DMS79 treated with DMSO at 0.1 percent for 48 hours (cell line): ENCODE measurements at regions not wholly inside any gene's neighbourhood (a gene's known extent, or its start where the extent isn't known, plus 50 kb on each side); places are given as distances from the start of the nearest gene placed in this dataset.

ENCODE experiments used
- DNase-seq: peaks from one replicate; lab custom pipeline; 2025; lab: John Stamatoyannopoulos, UW

DNA sequence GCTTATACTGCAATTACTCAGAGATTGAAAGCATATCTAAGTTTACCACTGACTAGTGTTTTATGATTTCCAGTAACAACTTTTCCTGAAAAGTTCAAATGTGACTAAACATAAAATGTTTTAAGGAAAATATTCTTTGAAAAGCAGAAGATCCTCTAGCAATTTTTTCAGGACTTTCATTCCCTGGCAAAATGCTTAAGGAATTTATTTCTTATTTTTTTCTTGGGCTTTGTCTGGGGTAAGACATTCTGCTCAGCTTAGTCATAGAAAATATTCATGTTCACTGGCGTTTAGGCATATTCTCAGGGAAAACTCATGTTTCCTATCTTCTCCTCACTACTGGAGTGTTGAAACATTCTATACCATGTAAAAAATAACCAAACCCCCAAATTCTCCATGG is 235.3 kb upstream of the CEP162 start:
- DNase-seq, result no peak

DNA sequence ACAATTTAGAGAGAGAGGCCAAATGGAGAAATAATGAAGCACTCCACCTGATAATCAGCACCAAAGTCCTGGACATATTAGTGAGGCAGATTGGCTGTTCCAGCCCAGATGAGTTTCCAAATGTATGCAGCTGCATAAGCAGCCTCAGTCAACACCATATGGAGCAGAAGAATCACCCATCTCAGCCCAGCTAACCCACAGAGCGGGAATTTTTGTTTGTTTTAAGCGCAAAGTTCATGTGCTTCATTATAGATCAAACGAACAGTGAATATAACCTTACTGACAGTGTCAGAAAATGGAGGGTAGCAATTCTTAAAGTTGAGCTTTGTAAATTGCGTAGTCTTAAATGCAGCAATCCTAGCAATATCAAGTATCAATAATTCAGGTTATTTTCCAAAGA is 234.0 kb upstream of the CEP162 start:
- DNase-seq, result no peak

DNA sequence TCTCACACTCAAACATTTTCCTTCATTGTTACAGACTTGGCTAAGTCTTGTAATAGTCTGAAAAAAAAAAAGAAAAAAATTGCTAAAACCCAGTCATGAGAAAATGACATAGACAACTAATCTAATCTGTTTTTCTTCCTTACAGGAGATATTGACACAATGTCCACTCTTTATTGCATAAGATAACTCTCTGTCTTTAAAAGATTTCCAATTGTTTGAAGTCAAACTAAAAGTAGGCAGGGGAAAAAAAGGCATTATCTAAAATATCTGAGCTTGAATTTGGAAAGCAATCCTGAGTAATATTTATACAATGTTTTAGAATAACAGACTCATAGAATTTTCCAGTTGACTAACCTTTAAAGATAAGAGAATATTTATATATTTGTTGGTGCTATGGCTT is 233.0 kb upstream of the CEP162 start:
- DNase-seq, result no peak

DNA sequence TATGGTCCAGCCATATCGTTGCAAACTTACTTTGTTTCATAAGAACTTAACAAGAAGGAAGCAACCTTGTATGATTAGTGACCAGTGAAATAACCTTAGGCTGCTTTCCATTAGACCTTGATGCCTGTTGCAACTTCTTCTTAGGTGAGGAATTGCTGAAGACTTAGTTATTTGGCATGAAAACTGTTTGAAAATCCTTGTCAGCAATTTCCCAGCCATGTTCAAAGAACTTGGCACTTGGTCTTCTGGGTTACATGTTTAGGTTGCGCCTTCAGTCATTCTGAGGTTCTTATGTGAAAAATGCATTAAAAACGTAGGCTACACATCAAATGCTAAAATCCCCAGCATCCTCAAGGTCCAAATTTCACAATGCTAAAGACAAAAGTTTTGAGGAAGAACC is 232.0 kb upstream of the CEP162 start:
- DNase-seq, result no peak

DNA sequence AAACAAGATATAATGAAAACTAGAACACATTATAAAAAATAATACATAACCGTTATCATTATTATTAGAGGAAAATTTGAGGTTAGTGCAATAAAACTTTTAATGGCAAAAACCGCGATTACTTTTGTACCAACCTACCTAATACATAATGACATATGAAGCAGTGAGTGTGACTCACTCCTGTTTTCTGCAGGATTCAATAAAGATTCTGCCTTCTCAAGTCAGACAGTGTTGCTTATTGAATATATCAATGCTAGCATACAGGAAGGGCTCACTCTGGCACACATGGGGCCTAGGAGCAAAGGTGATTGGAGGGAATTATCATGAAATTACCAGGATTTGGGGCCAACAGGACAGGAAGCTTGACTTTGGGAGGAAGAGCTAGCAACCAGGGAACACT is 230.8 kb upstream of the CEP162 start:
- no peak for DNase-seq

DNA sequence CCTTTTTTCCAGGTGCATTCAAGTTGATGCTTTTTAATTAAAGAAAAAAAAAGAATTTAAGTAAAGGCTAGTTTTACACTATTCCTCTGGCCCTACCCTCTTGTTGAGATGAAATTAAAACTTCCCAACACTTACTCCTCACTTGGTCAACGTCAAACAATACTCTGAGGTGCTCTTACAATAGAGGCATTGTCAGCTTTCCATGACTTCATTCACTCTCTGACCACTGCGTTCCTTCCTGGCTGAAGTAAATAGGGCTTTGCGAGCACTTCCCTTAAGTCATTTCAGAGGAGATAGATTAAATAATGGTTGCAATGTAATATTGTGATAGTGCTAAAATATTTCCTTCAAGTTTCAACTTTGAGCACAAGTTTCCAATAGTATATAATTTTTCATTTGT is 229.8 kb upstream of the CEP162 start:
- DNase-seq, result no peak

DNA sequence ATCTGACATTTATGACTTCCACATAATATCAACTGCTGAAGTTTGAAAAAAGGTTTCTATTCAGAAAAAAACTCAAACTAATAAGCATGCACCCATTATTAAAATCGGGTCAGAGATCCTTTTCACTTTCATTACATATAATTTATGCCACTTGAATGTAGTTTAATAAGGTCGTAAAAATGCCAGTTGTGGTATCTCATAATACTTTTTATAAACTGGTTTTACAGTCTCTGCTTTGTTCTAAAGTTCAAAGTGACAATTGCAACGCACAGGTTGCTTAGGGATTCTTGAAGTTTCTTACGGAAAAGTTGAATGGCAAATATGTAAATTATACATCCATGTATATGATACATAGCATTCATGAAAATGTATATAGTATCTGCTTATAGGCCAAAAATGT is 229.4 kb upstream of the CEP162 start:
- no peak for DNase-seq

DNA sequence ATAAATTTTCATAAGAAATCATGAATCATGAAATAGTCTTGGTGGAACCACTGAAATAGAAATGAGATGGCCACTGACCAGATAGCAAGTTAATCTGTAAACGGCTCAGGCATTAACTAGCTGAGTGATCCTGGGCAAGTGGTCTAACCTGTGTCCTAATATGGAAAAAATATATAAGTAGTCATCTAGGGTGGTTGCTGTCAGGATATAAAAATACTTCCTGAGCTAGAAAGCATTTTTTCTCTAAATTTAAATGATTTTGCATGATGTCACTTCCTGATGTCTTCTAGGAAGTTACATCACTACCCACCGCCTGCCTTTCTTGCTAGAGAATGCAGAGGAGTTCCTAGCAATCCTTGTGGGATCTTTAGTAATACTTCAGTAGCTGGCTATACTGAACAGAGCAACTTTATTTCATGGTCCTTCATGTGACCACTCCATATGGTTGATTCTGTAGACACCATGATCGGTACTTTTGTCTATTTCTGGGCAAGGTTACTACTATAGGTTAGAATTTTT is 228.1 kb upstream of the CEP162 start:
- DNase-seq, result no peak

DNA sequence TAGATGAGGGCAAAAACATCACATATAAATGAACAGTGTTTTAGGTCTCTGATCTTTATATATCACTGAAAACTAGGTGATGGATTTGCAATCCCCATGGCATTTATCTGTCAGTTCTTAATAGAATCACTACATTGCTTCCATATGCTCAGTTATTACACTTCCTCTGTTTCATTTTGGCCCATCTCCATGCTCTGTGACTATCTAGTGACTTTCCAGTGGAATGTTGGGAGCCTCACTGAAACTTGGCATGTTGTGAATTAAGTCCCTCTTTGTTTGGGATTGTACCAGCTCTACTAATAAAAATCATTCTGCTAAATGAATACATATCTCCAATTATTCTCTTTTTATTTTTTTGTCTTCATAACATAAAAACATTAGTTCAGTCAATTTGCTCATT is 226.1 kb upstream of the CEP162 start:
- DNase-seq, result no peak

DNA sequence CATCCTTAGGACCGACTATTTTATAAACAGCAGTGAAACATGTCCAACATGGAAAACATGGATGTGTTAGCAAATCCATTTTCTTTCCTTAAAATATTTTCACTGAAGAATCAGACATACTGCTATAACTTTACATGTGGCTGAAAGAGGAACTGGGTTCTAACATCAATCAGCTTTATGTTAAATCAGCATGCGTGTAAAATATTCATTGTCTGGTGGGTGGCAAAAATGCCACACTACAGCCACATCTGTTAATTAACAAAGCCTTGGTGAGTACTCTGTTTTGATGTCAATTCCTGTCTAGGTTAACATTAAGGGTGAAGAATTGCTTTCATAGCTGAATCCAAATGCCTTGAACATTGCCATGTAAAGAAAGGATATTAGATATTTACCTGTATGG is 222.6 kb upstream of the CEP162 start:
- no peak for DNase-seq

DNA sequence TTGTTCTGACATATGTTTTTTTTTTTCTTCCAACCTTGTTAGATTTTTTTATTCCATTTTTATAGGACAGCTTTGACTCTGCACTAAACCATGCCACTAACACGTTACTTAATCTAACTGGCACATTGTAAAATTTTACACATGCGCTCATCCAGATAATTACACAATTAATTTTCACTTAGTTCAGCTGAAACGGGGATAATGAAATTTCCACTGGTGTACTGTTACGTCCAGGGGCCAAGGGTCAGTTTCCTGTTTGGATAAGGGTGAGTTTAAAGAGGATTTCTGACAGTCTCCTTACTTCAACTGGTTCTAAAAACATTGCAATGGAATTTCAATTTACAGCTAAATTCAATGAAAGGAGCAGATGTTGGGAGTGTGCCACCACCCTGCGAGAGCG is 221.8 kb upstream of the CEP162 start:
- DNase-seq, result no peak

DNA sequence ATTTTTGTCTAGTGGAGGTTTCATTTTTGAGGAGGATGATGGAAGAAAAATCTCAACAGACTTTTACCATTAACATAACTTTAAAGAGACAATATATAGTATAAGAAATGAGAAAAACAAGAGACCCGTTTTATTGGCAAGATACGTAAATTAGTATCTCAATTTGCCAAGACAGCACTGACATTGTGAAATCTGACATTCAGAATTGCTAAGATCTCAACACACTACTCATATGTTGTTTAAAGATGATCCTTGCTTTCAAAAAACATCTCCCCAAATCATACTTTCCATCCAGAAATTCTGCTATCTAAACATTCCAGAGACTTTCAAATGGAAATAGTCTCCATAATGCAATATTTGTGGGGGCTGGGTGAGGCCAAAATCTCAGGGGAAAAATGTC is 220.9 kb upstream of the CEP162 start:
- DNase-seq, result no peak

DNA sequence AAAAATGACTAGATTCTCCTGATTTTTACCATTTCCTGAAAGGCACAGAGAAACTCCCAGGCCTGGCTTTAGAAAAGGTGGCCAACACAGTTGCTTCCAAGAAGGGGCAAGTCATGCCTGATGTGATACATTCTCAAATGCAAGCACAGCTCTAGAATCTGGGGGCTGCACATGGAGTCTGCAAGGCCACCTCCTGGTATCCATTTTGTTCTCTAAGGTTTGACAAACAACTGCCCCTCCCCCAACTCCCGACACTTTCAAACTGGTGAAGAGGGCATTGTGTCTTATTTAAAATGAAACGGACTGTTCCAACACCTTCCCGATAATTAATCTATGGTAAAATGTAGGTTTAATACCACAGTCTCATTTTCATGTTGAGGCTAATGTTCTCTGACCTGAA is 220.2 kb upstream of the CEP162 start:
- no peak for DNase-seq

DNA sequence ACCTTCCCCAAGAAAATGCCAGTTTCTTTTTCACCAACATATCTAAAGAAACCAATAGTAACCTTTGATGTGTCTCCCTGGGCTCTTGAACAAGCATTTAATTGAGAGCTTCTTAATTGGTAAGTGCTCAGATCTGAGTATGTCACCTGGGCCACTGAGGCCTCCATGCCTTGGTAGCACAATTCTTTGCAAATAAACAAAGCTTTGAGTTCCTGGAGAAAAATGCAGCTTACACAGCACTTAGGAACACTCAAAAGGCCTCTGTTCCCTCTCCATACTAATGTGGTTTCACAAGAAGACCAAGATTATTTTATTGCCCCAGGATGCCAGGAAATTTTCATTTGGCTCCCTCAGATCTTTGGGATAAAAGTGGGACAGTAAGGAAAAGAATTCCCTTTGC is 217.6 kb upstream of the CEP162 start:
- no peak for DNase-seq

DNA sequence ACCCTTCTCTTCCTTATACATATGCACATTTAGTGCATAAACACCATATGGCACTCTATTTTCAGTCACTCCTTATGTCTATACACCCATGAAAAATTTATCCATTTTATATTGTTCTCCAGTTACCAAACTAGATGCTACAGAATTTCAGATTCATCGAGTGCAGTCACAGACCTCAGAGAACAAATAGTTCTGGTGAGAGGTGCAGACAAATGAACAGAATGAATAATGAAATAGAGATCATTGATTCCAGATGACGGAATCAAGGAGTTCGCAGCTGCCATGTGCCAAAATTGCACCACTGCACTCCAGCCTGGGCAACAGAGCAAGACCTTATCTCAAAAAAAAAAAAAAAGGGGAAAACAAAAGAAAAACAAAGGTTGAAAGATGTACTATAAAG is 214.8 kb upstream of the CEP162 start:
- DNase-seq, result no peak

DNA sequence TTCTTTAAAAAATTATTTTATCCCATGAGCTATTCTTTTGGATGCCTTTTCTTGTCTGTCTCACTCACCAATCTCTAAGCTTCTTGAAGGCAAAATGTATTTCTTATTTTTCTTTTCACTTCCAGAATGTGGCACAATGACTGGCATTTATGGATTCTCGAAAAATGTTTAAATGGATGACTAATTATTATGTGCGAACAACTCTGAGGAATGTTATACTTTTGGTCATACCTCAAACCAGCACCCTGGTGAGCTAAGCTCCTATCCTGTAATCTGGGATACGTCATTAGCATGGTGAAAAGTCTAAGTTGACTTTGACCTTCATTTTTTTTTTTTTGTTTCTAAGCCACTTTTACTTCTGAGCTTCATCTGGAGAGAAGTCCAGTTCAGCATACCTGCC is 214.0 kb upstream of the CEP162 start:
- no peak for DNase-seq

DNA sequence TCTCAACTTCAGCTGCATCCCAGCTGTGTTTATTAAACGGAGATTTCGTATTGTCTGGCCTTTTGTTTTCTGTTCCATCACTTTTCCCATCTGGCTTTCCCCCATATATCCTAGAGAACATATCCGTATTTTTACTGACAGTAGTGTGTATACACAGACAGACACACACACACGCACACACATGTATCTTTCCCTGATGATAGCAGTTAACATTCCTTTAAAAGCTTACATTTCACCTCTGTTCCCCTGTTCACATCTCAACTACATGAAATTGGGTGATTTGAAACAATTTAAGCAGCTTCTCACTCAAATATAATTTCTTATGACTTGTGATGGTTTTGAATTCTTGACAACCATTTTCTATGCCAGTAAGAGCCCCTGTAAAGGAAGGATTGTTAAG is 207.1 kb upstream of the CEP162 start:
- no peak for DNase-seq

DNA sequence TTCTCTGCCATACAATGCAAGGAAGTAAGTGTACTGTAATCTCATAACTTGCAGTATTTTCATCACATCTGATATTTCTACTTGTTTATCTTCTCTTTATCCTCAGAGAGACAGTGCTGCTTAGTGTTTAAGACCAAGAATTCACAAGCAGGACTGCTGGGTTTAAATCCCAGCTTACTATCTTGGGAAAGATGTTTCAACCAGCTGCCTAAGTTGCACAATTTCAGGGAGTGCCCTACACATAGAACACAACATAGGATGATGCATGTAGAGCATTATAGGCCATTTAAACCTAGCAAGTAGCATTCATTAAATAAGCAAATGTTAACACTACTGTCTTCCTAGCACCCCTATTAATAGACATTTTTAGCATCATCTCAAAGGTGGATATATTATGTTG is 205.2 kb upstream of the CEP162 start:
- no peak for DNase-seq

DNA sequence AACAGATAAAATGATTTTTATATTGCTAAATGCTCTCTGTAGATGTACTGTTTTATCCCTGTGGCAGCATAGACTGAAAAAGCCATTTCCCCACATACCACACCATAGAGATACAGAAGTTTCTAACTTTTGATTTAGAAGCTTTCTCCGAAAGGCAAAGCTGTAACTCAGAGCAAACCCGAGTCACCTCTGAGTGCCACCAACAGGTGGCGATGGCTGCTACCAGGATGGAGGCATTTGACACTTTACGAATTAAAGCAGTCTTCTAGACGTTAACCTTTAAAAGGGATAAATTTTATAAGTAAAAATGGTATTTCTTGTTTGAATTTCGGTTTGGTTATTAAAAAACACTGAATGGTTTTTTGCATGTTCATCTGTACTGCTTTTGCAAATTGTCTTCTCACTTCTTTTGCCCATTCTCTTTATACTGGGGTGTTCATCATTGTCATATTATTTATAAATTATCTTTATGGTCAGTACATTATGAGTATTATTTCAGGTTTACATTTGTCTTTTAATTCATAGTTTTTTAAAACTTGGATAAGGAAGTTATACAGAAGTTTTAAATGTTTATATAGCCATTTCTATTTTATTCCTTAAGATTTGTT is 201.0 kb upstream of the CEP162 start:
- DNase-seq, result no peak

DNA sequence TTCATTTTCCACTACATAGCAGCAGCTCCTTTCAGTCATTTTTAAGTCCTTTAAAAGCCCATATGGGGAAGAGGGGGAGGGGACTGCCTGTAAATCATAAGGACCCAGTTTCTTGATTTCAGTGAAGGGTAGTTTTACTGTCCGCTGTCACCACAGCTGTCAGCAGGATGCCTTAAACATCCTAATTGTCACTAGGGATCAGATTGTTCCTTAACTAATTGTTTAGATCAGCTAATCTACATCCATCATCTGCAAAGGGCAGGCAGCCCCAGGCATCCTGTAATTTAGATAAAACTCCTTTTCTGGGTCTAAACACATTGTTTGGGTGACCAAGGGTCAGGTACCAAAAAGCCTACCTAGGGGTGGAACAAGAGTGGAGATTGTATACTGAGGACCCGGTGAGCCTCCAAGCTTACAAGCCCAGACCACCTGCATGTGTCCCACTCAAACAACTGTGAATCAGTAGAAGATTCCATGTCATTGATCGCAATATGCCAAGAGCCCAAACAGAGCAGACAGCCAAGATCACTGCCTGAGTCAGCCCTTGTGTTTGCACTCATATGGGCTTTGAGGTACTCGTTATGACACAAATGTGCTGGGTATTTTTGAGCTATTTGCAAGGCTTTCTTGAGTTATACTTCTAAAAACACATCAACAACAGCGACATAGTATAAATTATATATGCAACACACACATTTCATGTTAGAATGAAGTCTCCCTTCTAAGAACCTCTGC is 198.7 kb upstream of the CEP162 start:
- DNase-seq, result no peak

DNA sequence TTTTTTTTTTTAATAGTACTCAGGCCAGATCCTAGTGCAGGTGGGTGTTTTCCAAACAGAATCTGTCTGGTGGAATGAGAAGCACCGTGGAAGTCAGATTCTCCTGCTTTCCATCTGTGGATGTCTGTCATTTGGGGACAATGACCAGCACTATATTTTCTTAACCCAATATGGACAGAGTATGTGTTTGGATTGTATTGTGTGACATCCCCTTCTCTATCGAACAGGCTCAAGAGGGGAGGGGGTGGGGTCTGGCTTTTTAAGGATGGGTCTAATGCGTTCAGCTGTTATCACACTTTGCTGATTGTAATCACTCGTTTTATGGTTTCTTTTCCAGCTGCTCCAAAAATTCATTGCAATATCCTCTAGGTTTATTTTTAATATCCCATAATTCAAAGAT is 197.5 kb upstream of the CEP162 start:
- DNase-seq, result no peak

DNA sequence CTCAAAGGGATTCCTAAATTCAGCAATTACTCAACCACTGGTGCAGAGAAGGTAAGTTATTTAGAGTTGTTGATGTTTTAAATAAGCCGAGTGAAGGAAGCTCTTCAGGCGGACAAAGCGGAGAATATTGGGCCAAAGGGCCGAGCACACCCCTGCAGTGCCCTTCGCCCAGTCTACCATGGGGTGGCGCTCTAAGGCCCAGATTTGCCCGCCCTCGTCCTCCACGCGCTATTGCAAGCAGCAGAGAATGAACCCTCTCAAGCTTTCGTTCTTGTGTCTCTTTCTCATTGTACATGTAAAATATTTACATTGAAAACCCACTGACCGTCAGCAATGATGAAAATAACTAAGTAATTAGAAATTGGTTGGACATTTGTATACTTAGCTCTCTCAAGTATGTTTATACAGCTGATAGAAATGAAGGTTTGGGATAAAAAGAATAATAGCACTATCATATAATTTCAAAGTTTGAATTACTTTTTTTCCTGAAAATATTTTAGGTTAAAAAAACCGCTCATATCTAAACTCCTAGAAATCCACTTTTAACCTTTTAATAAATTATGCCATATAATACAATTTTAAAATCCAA is 195.0 kb upstream of the CEP162 start:
- no peak for DNase-seq

DNA sequence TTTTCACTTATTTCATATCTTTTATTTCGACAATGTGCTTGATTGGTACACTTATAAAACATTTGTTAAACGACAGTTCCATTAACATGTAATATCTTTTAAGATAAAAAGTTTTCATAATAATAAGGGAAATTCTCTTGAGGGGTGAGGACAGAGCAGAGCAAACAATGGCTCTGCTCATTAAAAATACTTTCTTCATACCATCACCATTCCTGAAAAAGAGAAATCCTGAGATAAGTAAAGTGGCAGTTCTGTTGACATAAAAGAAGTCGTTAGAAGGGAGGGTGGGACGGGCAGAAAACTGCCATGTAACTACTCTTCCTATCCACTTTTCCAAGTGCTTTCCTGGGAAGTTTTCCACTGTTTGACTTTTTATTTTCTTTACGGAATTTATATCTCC is 193.6 kb upstream of the CEP162 start:
- DNase-seq, result no peak

DNA sequence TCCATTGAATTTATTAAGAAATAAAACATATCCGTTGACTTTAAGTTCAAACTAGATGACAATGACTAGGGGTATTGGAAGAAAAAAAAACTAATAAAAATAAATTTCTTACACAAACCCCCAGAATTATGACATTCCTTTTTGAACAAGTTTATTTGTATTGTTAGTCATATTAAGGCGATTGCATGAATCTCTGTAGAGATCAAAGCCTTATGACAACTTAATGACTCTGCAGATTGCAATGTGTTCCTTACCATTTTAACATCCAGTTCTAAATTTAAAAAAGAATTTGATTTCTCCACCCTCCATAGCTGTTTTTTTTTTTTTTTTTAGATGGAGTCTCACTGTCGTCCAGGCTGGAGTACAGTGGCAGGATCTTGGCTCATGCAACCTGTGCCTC is 189.8 kb upstream of the CEP162 start:
- DNase-seq, result no peak
